ENCODE measurements at regions not wholly inside any gene's neighbourhood (a gene's known extent, or its start where the extent isn't known, plus 50 kb on each side); places are given as distances from the start of the nearest gene placed in this dataset.

- TF ChIP-seq CTCF (IDR thresholded peaks at IDR 0.05) (no peak), POLR2A (IDR thresholded peaks at IDR 0.05) (no peak), POLR2AphosphoS5 (IDR thresholded peaks at IDR 0.05) (no peak), EP300 (IDR thresholded peaks at IDR 0.05) (no peak)
Measured at GRCh38 chr3:88398581-88398980, 248.8 kb downstream of the C3orf38 start.

Measured in upper lobe of left lung (tissue), 4 donors.